NCI-H524 (cell line): ENCODE measurements at regions not wholly inside any gene's neighbourhood (a gene's known extent, or its start where the extent isn't known, plus 50 kb on each side); places are given as distances from the start of the nearest gene placed in this dataset.

Source experiments
- DNase-seq, 2 experiments: peaks; one replicate each; lab custom pipeline; 2025; lab: John Stamatoyannopoulos, UW

GRCh38 chr1:224504297-224505041 lies 69.9 kb upstream of the WDR26 start:
- no peak for DNase-seq

DNA sequence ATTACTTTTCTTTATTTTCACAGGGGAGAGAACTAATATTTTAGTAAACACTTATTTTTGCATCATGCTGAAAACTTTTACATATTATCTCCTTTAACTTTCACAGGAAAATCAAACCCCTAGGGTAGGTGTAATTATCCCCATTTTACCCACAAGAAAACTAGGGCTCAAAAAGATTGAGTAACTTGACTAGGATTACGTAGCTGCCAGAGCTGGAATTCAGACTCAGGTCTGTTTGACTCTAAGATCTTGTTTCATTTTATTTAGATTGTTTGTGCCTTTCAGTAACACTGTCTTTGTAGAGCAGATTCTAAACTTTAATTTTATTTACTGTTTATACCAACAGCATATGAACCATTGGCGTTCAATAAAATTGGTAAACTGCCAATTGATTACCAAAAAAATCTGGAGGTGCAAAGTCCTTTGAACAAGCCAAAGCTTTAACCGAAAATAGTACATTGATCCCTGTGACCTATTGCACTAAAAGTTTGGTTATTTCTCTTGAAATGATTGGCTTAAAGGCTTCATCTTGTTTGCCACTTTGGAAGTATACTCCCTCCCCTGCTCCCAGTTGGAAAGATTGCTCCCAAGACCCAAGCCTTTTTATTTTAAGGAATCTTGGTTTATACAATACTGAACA lies 71.0 kb upstream of the WDR26 start:
- no peak for DNase-seq

- no peak for DNase-seq
These were observed 71.7 kb upstream of the WDR26 start for GRCh38 chr1:224506141-224506814.

DNA sequence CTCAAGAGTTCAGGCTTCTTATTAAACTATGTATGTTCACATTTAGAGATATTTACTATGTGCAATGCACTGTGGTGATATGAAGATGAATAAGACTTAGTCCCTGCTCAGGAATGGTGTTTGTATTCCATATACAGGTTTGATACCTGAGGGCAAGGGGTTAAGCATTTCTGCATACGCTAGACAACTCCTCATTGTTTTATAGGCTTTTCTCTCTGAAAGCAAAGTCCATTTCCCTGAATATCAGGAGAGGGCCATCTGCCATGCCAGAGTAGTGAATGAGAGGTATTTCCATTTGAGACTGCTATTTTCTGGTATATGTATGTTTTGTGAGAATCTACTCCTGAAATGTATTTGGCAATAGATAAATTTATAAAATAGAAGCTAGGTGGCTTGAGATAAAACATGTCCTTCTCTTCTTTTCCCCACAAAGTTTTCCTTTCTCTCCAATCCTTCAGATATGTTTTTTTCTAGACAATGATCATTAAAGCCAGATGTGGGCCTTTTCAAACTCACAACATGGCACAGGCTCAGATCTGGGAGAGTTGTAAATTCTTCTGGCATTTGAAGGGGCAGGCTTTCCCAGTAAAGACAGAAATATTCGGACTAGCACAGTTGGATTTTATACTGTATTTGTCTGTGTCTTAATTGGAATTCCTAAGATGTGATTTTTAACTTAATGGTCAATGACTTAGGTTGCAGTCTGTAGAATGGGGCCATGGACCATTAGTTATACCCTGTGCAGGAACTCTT lies 73.3 kb upstream of the WDR26 start:
- no peak for DNase-seq

GRCh38 chr1:224509907-224510306 lies 75.3 kb upstream of the WDR26 start:
- no peak for DNase-seq

- no peak for DNase-seq
These were observed 76.5 kb upstream of the WDR26 start for GRCh38 chr1:224510880-224511645.

DNA sequence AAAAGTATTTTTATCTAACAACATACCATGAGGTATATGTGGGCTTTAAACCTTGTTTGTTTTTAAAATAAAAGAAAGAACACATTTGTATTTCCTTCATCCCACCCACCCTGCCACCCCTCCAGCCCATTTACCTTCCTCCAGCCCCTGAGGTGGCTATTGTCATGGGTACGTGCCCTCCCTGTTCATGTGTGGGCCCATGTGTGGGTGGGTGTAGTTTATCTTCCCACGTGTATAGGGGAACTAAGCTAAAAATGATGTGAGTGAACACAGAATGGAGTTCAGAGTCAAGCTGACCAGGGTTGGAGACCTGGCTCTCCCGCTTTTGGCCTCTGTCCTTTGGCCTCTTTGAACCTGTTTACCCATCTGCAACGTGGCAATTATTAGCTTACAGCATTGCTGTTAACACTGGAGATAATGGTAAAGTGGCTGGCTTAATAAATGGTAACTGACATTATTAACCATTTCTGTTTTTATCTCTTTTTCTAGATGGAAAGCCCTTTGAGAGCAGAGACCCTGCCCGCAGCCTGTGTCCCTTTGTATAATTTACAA lies 78.1 kb upstream of the WDR26 start:
- DNase-seq = no peak

- DNase-seq = no peak
These were observed 78.8 kb upstream of the WDR26 start for GRCh38 chr1:224513383-224513782.

DNA sequence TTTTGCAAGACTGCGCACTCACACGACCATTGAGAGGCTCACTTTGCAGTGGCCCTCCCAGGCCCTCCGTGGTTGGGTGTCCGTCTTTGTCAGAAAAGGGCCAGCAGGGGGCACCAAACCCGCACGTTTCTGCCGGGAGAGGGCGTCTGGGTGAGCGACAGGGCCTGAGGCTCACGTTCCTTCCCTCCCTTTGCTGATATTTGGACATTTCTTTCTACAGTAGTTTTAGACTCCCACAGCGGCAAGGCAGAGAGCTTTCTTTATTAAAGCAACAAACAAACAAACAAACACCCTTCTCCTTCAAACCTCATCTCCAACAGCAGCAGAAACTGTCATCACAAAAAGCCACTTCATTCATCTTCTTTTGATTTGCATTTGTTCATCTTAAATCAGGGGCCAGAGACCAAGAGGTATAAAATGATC lies 79.2 kb upstream of the WDR26 start:
- DNase-seq = peak; percentile 46 to 82

GRCh38 chr1:224517171-224517570 lies 82.6 kb upstream of the WDR26 start:
- DNase-seq = no peak

DNA sequence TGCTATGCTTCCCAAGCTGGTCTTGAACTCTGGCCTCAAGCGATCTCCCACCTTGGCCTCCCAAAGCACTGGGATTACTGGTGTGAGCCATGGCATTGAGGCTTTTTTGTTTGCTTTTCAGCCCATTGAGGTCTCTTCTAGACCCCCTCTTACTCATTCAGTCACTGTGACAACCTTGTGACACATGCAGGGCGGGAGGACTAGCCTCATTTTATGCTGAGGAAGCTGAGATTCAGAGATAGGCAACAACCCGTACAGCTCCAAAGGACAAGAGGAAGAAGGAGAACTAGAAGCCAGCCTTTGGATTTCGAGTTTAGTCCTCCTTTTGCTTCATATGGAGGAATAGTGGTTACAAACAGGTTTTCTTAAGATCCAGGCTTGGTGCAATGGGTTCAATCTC lies 83.9 kb upstream of the WDR26 start:
- DNase-seq = no peak

DNA sequence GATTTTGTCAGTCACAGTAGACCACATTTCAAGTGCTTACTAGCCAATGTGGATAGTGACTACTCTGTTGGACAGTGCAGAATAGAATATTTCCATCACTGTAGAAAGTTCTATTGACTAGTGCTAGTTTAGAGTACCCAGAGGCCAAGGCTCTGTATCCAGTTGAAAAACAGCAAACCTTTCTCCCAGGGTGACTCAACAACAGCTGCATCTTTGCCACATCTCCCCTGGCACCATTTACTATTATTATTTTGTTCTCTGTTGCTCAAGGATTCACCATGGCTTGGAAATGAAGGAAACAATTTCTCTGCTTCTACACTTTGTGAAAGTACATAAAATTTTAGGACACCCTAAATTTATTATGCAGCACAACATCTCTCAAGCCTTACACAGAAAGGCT lies 85.3 kb upstream of the WDR26 start:
- no peak for DNase-seq

DNA sequence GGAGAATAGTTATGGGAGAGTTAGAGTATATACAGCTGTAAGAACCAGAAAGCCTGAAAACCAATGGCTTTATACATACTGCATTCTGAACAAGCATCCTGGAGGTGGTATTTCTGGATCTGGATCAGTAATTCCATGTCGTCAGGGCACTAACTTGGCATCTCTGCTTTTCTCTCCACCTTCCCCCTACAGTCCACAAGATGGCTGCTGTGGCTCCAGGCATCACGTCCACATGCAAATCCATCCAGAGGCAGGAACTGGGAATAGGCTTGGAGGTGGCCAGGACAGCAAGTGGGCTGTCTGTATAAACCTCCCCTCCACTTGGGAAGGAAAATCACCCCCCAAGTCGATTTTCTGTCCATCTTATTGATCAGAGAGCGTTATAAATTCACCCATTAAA lies 86.2 kb upstream of the WDR26 start:
- DNase-seq = no peak

GRCh38 chr1:224521904-224522734 lies 87.5 kb upstream of the WDR26 start:
- no peak for DNase-seq

DNA sequence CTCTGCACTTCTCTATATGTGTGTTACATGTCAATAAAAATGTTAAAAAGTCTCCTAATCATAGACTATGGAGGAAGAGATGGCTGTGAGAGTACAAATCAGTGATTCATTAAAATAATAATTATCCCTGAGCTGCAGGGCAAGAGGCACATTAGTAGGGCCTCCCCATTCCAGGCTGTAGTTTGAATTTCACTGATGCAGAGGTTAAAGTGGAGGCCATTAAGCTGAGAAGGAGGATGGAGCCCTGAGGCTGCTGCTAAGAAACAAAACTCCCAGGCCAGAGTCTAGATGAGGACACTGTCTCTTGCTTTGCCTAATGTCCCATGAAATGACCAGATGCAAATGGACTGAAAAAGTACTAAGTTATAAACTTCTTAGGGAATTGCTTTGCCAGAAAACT lies 89.1 kb upstream of the WDR26 start:
- no peak for DNase-seq

- no peak for DNase-seq
These were observed 90.1 kb upstream of the WDR26 start for GRCh38 chr1:224524679-224525078.

- no peak for DNase-seq
These were observed 90.6 kb upstream of the CNIH3 start for GRCh38 chr1:224525411-224526040.

GRCh38 chr1:224526771-224527170 lies 89.3 kb upstream of the CNIH3 start:
- peak; percentile 11 to 52 for DNase-seq

DNA sequence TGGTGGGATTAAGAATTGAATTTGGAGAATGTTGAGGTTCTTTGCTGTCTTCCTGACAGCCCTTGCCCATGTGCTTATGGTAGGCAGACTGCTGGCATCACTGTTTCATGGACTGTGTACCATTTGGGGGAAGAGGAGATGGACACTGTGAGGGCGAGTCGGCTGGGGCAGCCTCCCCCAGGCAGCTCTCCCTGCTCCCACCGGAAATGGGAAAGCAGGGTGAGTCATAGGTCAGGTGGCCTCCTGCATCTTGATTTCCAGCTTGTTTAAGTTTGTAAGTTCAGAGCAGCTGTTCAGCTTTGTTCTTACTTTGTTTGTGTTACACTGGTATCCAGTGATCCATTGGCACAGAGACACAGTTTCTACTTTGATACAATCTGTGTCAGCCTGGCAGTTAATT lies 87.2 kb upstream of the CNIH3 start:
- DNase-seq = peak in 1 of 2 experiments; percentile 28

DNA sequence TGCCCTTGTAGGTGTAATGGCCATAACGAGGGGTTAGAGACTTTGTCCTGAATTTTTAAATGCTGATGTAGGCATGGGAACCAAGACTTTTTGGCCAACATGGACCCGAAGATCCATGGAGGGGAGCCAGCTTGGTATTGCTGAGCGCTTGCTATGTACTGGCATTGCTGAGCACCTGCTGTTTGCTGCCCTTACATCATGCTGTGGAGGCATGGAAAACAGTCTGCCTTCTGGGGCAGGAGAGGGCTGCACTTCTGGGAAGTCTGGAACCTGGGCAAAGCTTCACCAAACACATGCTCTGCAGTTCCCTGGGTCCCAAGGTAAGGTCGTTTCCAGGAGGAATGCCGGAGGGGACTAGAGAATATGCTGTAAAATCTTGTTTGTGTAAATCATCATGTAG lies 86.3 kb upstream of the CNIH3 start:
- no peak for DNase-seq
